Trophoblast cell (in vitro differentiated cells and primary cell): ENCODE measurements at regions not wholly inside any gene's neighbourhood (a gene's known extent, or its start where the extent isn't known, plus 50 kb on each side); places are given as distances from the start of the nearest gene placed in this dataset.

Experiments used
- DNase-seq, 2 donors: peaks; one replicate each; pipeline ENCODE4 v3.0.0-alpha.2; 2016
- H2AFZ ChIP-seq: 2 replicates; pipeline ENCODE4 v1.6.1; 2013; ENCODE audit warnings: low read length, moderate library complexity, mild to moderate bottlenecking; ENCODE audit not compliant: insufficient read depth, poor library complexity
- H2AK5ac ChIP-seq: 2 replicates; pipeline ENCODE4 v1.6.1; 2013; ENCODE audit warnings: mild to moderate bottlenecking, low read length
- H2BK120ac ChIP-seq: 2 replicates; pipeline ENCODE4 v1.6.1; 2013; ENCODE audit warnings: low read length, mild to moderate bottlenecking, moderate library complexity; ENCODE audit not compliant: insufficient read depth, poor library complexity
- H2BK12ac ChIP-seq: 2 replicates; pipeline ENCODE4 v1.6.1; 2013; ENCODE audit warnings: mild to moderate bottlenecking, low read length, moderate library complexity
- H2BK5ac ChIP-seq: 2 replicates; pipeline ENCODE4 v1.6.1; 2013; ENCODE audit warnings: low read length, low read depth, moderate library complexity, mild to moderate bottlenecking; ENCODE audit not compliant: poor library complexity
- H3K14ac ChIP-seq: 2 replicates; pipeline ENCODE4 v1.6.1; 2013; ENCODE audit warnings: mild to moderate bottlenecking, low read length
- H3K18ac ChIP-seq: 2 replicates; pipeline ENCODE4 v1.6.1; 2013; ENCODE audit warnings: mild to moderate bottlenecking, low read length
- H3K23ac ChIP-seq: 2 replicates; pipeline ENCODE4 v1.6.1; 2013; ENCODE audit warnings: low read length
- H3K27ac ChIP-seq: 2 replicates; pipeline ENCODE4 v1.5.1; 2013; ENCODE audit warnings: low read depth, mild to moderate bottlenecking, inconsistent platforms, low read length, moderate library complexity
- H3K27me3 ChIP-seq: 2 replicates; pipeline ENCODE4 v1.6.1; 2013; ENCODE audit warnings: inconsistent platforms, mild to moderate bottlenecking, low read length, moderate library complexity; ENCODE audit not compliant: insufficient read depth
- H3K36me3 ChIP-seq, 2 experiments: 1 replicate in 1 of 2; 2 replicates in 1 of 2; pipeline ENCODE4 v1.6.1; 2013; ENCODE audit warnings: low read length in 2 of 2, mild to moderate bottlenecking in 2 of 2, moderate library complexity in 1 of 2; ENCODE audit not compliant: insufficient read depth in 2 of 2, control insufficient read depth in 1 of 2
- H3K4ac ChIP-seq: 2 replicates; pipeline ENCODE4 v1.6.1; 2013; ENCODE audit warnings: low read depth, mild to moderate bottlenecking, low read length, moderate library complexity
- H3K4me1 ChIP-seq, 2 experiments: 1 replicate in 1 of 2; 2 replicates in 1 of 2; pipeline ENCODE4 v1.6.1; 2013; ENCODE audit warnings: low read length in 2 of 2, mild to moderate bottlenecking in 2 of 2, moderate library complexity in 1 of 2; ENCODE audit not compliant: insufficient read depth in 2 of 2, control insufficient read depth in 1 of 2
- H3K4me2 ChIP-seq: 2 replicates; pipeline ENCODE4 v1.6.1; 2013; ENCODE audit warnings: inconsistent platforms, mild to moderate bottlenecking, low read length, moderate library complexity
- H3K4me3 ChIP-seq: 2 replicates; pipeline ENCODE4 v1.5.1; 2013; ENCODE audit warnings: mild to moderate bottlenecking, low read depth, low read length, inconsistent platforms
- H3K79me1 ChIP-seq: one replicate; pipeline ENCODE4 v1.6.1; 2013; ENCODE audit warnings: low read length
- H3K79me2 ChIP-seq: 2 replicates; pipeline ENCODE4 v1.6.1; 2013; ENCODE audit warnings: low read length, mild to moderate bottlenecking; ENCODE audit not compliant: control insufficient read depth, insufficient read depth, poor library complexity
- H3K9ac ChIP-seq: 2 replicates; pipeline ENCODE4 v1.6.1; 2013; ENCODE audit warnings: mild to moderate bottlenecking, low read length
- H3K9me3 ChIP-seq: 2 replicates; pipeline ENCODE4 v1.6.1; 2013; ENCODE audit warnings: low read depth, mild to moderate bottlenecking, control low read depth, inconsistent platforms, low read length; ENCODE audit not compliant: insufficient read depth
- H4K12ac ChIP-seq: 2 replicates; pipeline ENCODE4 v1.6.1; 2013; ENCODE audit warnings: low read depth, mild to moderate bottlenecking, low read length, moderate library complexity
- H4K8ac ChIP-seq: 2 replicates; pipeline ENCODE4 v1.6.1; 2013; ENCODE audit warnings: low read depth, mild to moderate bottlenecking, low read length, moderate library complexity
- H4K91ac ChIP-seq: one replicate; pipeline ENCODE4 v1.6.1; 2013; ENCODE audit warnings: low read depth, mild to moderate bottlenecking, low read length, moderate library complexity
- WGBS: extraction: QIAGEN DNeasy Blood & Tissue Kit; methylation state at CpG from one replicate; pipeline ENCODE4 v1.1.7; 2013; ENCODE audit warnings: missing lambda C conversion rate; ENCODE audit not compliant: insufficient read length, insufficient coverage; ENCODE audit errors: extremely low coverage; 5-methylcytosine and 5-hydroxymethylcytosine counted together

- Histone ChIP-seq H3K79me1 (no peaks in the 10 kb centered on the region), H2AK5ac (no peak overlapping the region), H4K91ac (no peak overlapping the region), H3K23ac (no peak overlapping the region), H3K9ac (peak overlapping the region; percentile 58), H2BK120ac (no peak overlapping the region), H2BK5ac (no peak overlapping the region), H3K36me3 (no peaks in the 10 kb centered on the region), H4K8ac (no peak overlapping the region), H3K4me3 (no peak overlapping the region), H3K4ac (no peak overlapping the region), H2AFZ (no peak overlapping the region), H2BK12ac (no peak overlapping the region), H3K79me2 (no peaks in the 10 kb centered on the region), H3K14ac (no peak overlapping the region), H4K12ac (no peak overlapping the region), H3K18ac (no peak overlapping the region), H3K9me3 (no peaks in the 10 kb centered on the region), H3K4me2 (no peak overlapping the region), H3K4me1 (no peaks in the 10 kb centered on the region), H3K27ac (no peak overlapping the region), H3K27me3 (no peaks in the 10 kb centered on the region)
- WGBS, result no CpG with 5 or more reads among the region's 3 CpGs
- DNase-seq, result no peak
These were observed 124.7 kb upstream of the FRMD4B start for GRCh38 chr3:69510481-69511030.

- no peak for DNase-seq
- no CpG with 5 or more reads among the region's 3 CpGs for WGBS
- H2BK120ac ChIP-seq, result no peak overlapping the region
These were observed 123.4 kb upstream of the FRMD4B start for GRCh38 chr3:69509288-69509687.

GRCh38 chr3:69505770-69506407 lies 120.0 kb upstream of the FRMD4B start:
- Histone ChIP-seq H2BK5ac (no peak overlapping the region), H3K4ac (no peak overlapping the region), H4K91ac (no peak overlapping the region), H3K14ac (no peak overlapping the region), H3K79me2 (no peaks in the 10 kb centered on the region), H2AK5ac (no peak overlapping the region), H3K79me1 (no peaks in the 10 kb centered on the region), H3K9ac (no peak overlapping the region), H3K18ac (no peak overlapping the region), H4K8ac (no peak overlapping the region), H2BK12ac (no peak overlapping the region), H4K12ac (no peak overlapping the region), H3K4me1 (no peaks in the 10 kb centered on the region), H3K27ac (no peak overlapping the region), H2BK120ac (no peak overlapping the region), H3K36me3 (no peaks in the 10 kb centered on the region), H2AFZ (no peak overlapping the region), H3K4me2 (no peak overlapping the region), H3K23ac (no peak overlapping the region), H3K27me3 (no peaks in the 10 kb centered on the region), H3K4me3 (no peak overlapping the region), H3K9me3 (no peaks in the 10 kb centered on the region)
- peak; percentile 28 to 75 for DNase-seq
- WGBS, result no CpG with 5 or more reads among the region's 7 CpGs

More at GRCh38 chr3:69509288-69509687, 123.4 kb upstream of the FRMD4B start:
- no peaks in the 10 kb centered on the region for H3K9me3 ChIP-seq
- H4K8ac ChIP-seq, result no peak overlapping the region
- H3K4me3 ChIP-seq, result no peak overlapping the region
- H3K36me3 ChIP-seq, result no peaks in the 10 kb centered on the region
- H4K12ac ChIP-seq, result no peak overlapping the region
- H3K23ac ChIP-seq, result no peak overlapping the region
- no peak overlapping the region for H2BK12ac ChIP-seq
- H3K4me1 ChIP-seq, result no peaks in the 10 kb centered on the region
- H3K79me1 ChIP-seq, result no peaks in the 10 kb centered on the region
- H3K4me2 ChIP-seq, result no peak overlapping the region
- no peak overlapping the region for H3K9ac ChIP-seq
- H3K4ac ChIP-seq, result no peak overlapping the region
- H4K91ac ChIP-seq, result no peak overlapping the region
- no peaks in the 10 kb centered on the region for H3K27me3 ChIP-seq
- no peak overlapping the region for H2AFZ ChIP-seq
- H2AK5ac ChIP-seq, result no peak overlapping the region
- no peak overlapping the region for H3K27ac ChIP-seq
- H3K18ac ChIP-seq, result no peak overlapping the region
- H3K14ac ChIP-seq, result no peak overlapping the region
- H3K79me2 ChIP-seq, result no peaks in the 10 kb centered on the region
- H2BK5ac ChIP-seq, result no peak overlapping the region

GRCh38 chr3:69504232-69504631 lies 118.3 kb upstream of the FRMD4B start:
- H3K4me1 ChIP-seq, result no peaks in the 10 kb centered on the region
- no peak overlapping the region for H3K14ac ChIP-seq
- H3K27ac ChIP-seq, result no peak overlapping the region
- H4K12ac ChIP-seq, result no peak overlapping the region
- H3K4me3 ChIP-seq, result no peak overlapping the region
- no peak overlapping the region for H2BK12ac ChIP-seq
- no peak overlapping the region for H3K18ac ChIP-seq
- H3K79me1 ChIP-seq, result no peaks in the 10 kb centered on the region
- H3K36me3 ChIP-seq, result no peaks in the 10 kb centered on the region
- H3K27me3 ChIP-seq, result no peaks in the 10 kb centered on the region
- H2AK5ac ChIP-seq, result no peak overlapping the region
- DNase-seq, result no peak
- no peaks in the 10 kb centered on the region for H3K79me2 ChIP-seq
- no peaks in the 10 kb centered on the region for H3K9me3 ChIP-seq
- H2BK120ac ChIP-seq, result no peak overlapping the region
- H2AFZ ChIP-seq, result no peak overlapping the region
- no peak overlapping the region for H3K9ac ChIP-seq
- no CpG with 5 or more reads among the region's 3 CpGs for WGBS
- no peak overlapping the region for H3K4me2 ChIP-seq
- no peak overlapping the region for H3K23ac ChIP-seq
- no peak overlapping the region for H2BK5ac ChIP-seq
- H4K8ac ChIP-seq, result no peak overlapping the region
- no peak overlapping the region for H3K4ac ChIP-seq
- no peak overlapping the region for H4K91ac ChIP-seq
